ENCODE measurements at regions not wholly inside any gene's neighbourhood (a gene's known extent, or its start where the extent isn't known, plus 50 kb on each side); places are given as distances from the start of the nearest gene placed in this dataset.
A peak's percentile ranks its signal among the peaks of the same experiment; 100 is the strongest.

GRCh38 chr10:80927419-80928078 is 389.8 kb downstream of the SH2D4B start:
- peak overlapping the region; percentile 29; the same call in 1 of the 2 replicates for H2BK5ac ChIP-seq (ENCODE audit: low read depth, low read length)
- H3K23ac ChIP-seq (ENCODE audit: insufficient read length), result no peak overlapping the region
- peak overlapping the region; percentile 94 for H2BK120ac ChIP-seq (replicated peaks; ENCODE audit: low read depth, low read length)
- H4K91ac ChIP-seq (replicated peaks; ENCODE audit: insufficient read length, low read length), result no peak overlapping the region
- peak overlapping the region in 1 of 2 experiments; percentile 41; a peak in 1 of 4 replicates for H3K4me2 ChIP-seq (ENCODE audit: insufficient read depth in 1 of 2, low read depth in 2 of 2, low read length in 2 of 2)
- no peak overlapping the region for H2AK5ac ChIP-seq (ENCODE audit: low read depth, low read length)
- peak overlapping the region; percentile 39 for H3K27ac ChIP-seq (ENCODE audit: low read depth, low read length)
- H3K79me2 ChIP-seq (ENCODE audit: control insufficient read depth in 1 of 2, insufficient read depth in 2 of 2, low read length in 2 of 2), result no peaks in the 10 kb centered on the region
- peak overlapping the region; percentile 79 for H2AFZ ChIP-seq (ENCODE audit: low read length)
- no peak overlapping the region for H3K56ac ChIP-seq (replicated peaks; ENCODE audit: insufficient read length, low read depth, low read length)
- FAIRE-seq, result peak; percentile 66
- no peaks in the 10 kb centered on the region for H3K27me3 ChIP-seq (replicated peaks in 1 of 4; ENCODE audit: control insufficient read depth in 3 of 4, extremely low read depth in 1 of 4, insufficient read depth in 3 of 4, low read length in 3 of 4)
- peaks cover 0 to 10% (median 5%) of the 10 kb centered on the region in 4 experiments; a peak in 5 of 7 replicates for H3K4me1 ChIP-seq (replicated peaks in 1 of 4; ENCODE audit: control insufficient read depth in 3 of 4, insufficient read depth in 4 of 4, low read length in 3 of 4)
- no peak overlapping the region for H2BK12ac ChIP-seq (ENCODE audit: low read depth, low read length)
- H2BK20ac ChIP-seq (ENCODE audit: low read length), result no peak overlapping the region
- H3K36me3 ChIP-seq (ENCODE audit: control insufficient read depth in 2 of 4, insufficient read depth in 4 of 4, low read length in 3 of 4), result no peaks in the 10 kb centered on the region
- peak overlapping the region; percentile 48 for H4K5ac ChIP-seq (ENCODE audit: insufficient read length, low read depth, low read length)
- no peak overlapping the region for H3K18ac ChIP-seq (ENCODE audit: extremely low read depth, low read length)
- no peak overlapping the region for H4K8ac ChIP-seq (ENCODE audit: extremely low read depth, insufficient read depth, low read length)
- H3K9ac ChIP-seq (replicated peaks in 1 of 4; ENCODE audit: extremely low read depth in 1 of 4, low read depth in 3 of 4, low read length in 3 of 4), result no peak overlapping the region
- no peak overlapping the region for H3K4me3 ChIP-seq (ENCODE audit: extremely low read depth in 1 of 4, insufficient read depth in 2 of 4, low read depth in 3 of 4, low read length in 4 of 4)
- no peaks in the 10 kb centered on the region; the same call in 1 of the 2 replicates for H3K23me2 ChIP-seq (ENCODE audit: low read depth, low read length)
- 20% methylated on average over 5 of the region's 5 CpGs; no CpG with 5 or more reads in 1 of the 2 experiments for WGBS, 2 experiments (ENCODE audit: extremely low coverage in 1 of 2, insufficient coverage in 1 of 2, insufficient read length in 1 of 2, insufficient replicate concordance in 2 of 2, low coverage in 1 of 2, low lambda C conversion rate in 2 of 2, missing lambda C conversion rate in 1 of 2)
- DNase-seq (ENCODE audit: low read depth in 1 of 2, low spot score in 2 of 2), result no peak
- ChIA-PET POLR2A (ENCODE audit: partially characterized antibody) (no interaction called here), CTCF (ENCODE audit: partially characterized antibody) (interaction anchor here (0.8 to 8.9 kb wide), 12 partner anchors 14 to 263 kb away, joined by 3 to 85 read pairs (median 4); no protein-coding TSS in a partner anchor)
- no peak overlapping the region for H3K14ac ChIP-seq (ENCODE audit: insufficient read length)
- H4K20me1 ChIP-seq (replicated peaks in 1 of 2; ENCODE audit: control insufficient read depth in 1 of 2, insufficient read depth in 2 of 2, low read length in 2 of 2), result no peaks in the 10 kb centered on the region
- no peaks in the 10 kb centered on the region for H3K79me1 ChIP-seq (ENCODE audit: low read depth, low read length)
- no peak overlapping the region for H3K4ac ChIP-seq (replicated peaks; ENCODE audit: insufficient read length, low read depth, low read length)
- H2BK15ac ChIP-seq (ENCODE audit: low read length), result no peak overlapping the region
- no peaks in the 10 kb centered on the region for H3K9me3 ChIP-seq (ENCODE audit: insufficient read depth in 2 of 2, low read depth in 1 of 2, low read length in 1 of 2)
- TF ChIP-seq, protein P1, sequence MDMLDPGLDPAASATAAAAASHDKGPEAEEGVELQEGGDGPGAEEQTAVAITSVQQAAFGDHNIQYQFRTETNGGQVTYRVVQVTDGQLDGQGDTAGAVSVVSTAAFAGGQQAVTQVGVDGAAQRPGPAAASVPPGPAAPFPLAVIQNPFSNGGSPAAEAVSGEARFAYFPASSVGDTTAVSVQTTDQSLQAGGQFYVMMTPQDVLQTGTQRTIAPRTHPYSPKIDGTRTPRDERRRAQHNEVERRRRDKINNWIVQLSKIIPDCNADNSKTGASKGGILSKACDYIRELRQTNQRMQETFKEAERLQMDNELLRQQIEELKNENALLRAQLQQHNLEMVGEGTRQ (IDR thresholded peaks at IDR 0.05; ENCODE audit: low read length), result no peak
- TF ChIP-seq JUN (IDR thresholded peaks at IDR 0.05; ENCODE audit: low read depth, low read length), result no peak
- no peak for TF ChIP-seq ASH2L (IDR thresholded peaks at IDR 0.05; ENCODE audit: low read length)
- no peak for TF ChIP-seq SP4 (IDR thresholded peaks at IDR 0.05; ENCODE audit: low read length)
- TF ChIP-seq, protein P2, sequence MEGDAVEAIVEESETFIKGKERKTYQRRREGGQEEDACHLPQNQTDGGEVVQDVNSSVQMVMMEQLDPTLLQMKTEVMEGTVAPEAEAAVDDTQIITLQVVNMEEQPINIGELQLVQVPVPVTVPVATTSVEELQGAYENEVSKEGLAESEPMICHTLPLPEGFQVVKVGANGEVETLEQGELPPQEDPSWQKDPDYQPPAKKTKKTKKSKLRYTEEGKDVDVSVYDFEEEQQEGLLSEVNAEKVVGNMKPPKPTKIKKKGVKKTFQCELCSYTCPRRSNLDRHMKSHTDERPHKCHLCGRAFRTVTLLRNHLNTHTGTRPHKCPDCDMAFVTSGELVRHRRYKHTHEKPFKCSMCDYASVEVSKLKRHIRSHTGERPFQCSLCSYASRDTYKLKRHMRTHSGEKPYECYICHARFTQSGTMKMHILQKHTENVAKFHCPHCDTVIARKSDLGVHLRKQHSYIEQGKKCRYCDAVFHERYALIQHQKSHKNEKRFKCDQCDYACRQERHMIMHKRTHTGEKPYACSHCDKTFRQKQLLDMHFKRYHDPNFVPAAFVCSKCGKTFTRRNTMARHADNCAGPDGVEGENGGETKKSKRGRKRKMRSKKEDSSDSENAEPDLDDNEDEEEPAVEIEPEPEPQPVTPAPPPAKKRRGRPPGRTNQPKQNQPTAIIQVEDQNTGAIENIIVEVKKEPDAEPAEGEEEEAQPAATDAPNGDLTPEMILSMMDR (IDR thresholded peaks at IDR 0.05; ENCODE audit: control extremely low read depth in 1 of 3, insufficient read depth in 1 of 3, low read depth in 1 of 3, low read length in 3 of 3), result no peak
- TF ChIP-seq BCL11A (IDR thresholded peaks at IDR 0.05; ENCODE audit: low read depth in 2 of 2, low read length in 2 of 2), result no peak
- TF ChIP-seq EP300 (IDR thresholded peaks at IDR 0.05; ENCODE audit: borderline replicate concordance in 1 of 2, low read depth in 2 of 2, low read length in 2 of 2), result no peak
- TF ChIP-seq KDM5A (IDR thresholded peaks at IDR 0.05; ENCODE audit: low read length), result no peak
- no peak for TF ChIP-seq BACH1 (IDR thresholded peaks at IDR 0.05; ENCODE audit: low read length)
- TF ChIP-seq CHD2 (IDR thresholded peaks at IDR 0.05; ENCODE audit: low read length), result no peak
